DND-41 (cell line): ENCODE measurements at regions not wholly inside any gene's neighbourhood (a gene's known extent, or its start where the extent isn't known, plus 50 kb on each side); places are given as distances from the start of the nearest gene placed in this dataset.

Experiments used
- CTCF ChIP-seq: IDR thresholded peaks from 2 replicates; pipeline ENCODE4 v1.5.1; 2012; ENCODE audit warnings: borderline replicate concordance, low read length, moderate library complexity, mild to moderate bottlenecking; ENCODE audit not compliant: poor library complexity, severe bottlenecking; ENCODE audit errors: extremely low read depth
- EZH2 ChIP-seq: IDR thresholded peaks from 3 replicates; pipeline ENCODE4 v1.6.1; 2012; ENCODE audit warnings: borderline replicate concordance, low read depth, mild to moderate bottlenecking, moderate library complexity, low read length, inconsistent platforms; ENCODE audit not compliant: severe bottlenecking

GRCh38 chr14:97061714-97062113 is 264.5 kb downstream of the VRK1 start:
- TF ChIP-seq CTCF (no peak), EZH2 (no peak)
